SK-N-SH treated with all-trans-retinoic acid at 6 μM for 48 hours (cell line): ENCODE measurements at regions not wholly inside any gene's neighbourhood (a gene's known extent, or its start where the extent isn't known, plus 50 kb on each side); places are given as distances from the start of the nearest gene placed in this dataset.

Experiments
- ARNTL ChIP-seq: fragments of 450-650 bp; formaldehyde crosslinking; IDR thresholded peaks from 2 replicates; pipeline ENCODE4 v1.5.0; 2020; ENCODE audit warnings: low read depth, mild to moderate bottlenecking, moderate library complexity, borderline replicate concordance
- BACH2 ChIP-seq: fragments of 250-450 bp; sonication (Bioruptor Pico); IDR thresholded peaks from 2 replicates; pipeline ENCODE4 v1.9.0; 2021; ENCODE audit warnings: mild to moderate bottlenecking, borderline replicate concordance
- GLIS3 ChIP-seq: fragments of 250-450 bp; sonication (Bioruptor Pico); IDR thresholded peaks from 2 replicates; pipeline ENCODE4 v1.5.0; 2020; ENCODE audit warnings: mild to moderate bottlenecking, moderate library complexity
- RARB ChIP-seq: fragments of 250-450 bp; sonication (Bioruptor Pico); IDR thresholded peaks from 2 replicates; pipeline ENCODE4 v1.8.0; 2021; ENCODE audit warnings: mild to moderate bottlenecking, moderate library complexity
- TOX ChIP-seq: fragments of 250-450 bp; sonication (Bioruptor Pico); IDR thresholded peaks from 2 replicates; pipeline ENCODE4 v1.8.0; 2021; ENCODE audit warnings: mild to moderate bottlenecking, moderate library complexity, borderline replicate concordance
- ZC3H10 ChIP-seq: fragments of 250-450 bp; sonication (Bioruptor Pico); IDR thresholded peaks from 2 replicates; pipeline ENCODE4 v1.5.1; 2021; ENCODE audit warnings: mild to moderate bottlenecking, moderate library complexity
- ZFP3 ChIP-seq: fragments of 250-450 bp; sonication (Bioruptor Pico); IDR thresholded peaks from 2 replicates; pipeline ENCODE4 v1.5.0; 2020; ENCODE audit warnings: mild to moderate bottlenecking, moderate library complexity

DNA sequence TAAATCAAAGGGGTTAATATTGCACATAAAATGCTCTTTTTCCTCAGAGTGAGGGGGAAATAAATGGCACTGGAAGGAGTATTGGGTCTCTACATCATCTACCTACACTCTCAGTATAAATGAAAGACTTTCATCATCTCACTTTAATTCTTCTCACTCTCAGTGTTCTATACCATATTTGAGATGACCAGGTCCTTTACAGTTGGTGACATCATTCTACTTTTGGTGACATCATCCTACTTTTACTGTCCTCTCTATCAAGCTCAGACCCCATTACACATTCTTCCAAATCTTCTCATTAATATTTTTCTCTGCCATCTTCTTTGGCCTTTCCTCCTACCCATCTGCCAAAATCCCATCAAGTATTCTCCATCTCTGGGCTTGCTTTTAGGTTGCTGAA, 74.6 kb upstream of the TMEM106B start:
- TF ChIP-seq BACH2 (CRISPR knock-in tag) (no peak), ZFP3 (CRISPR knock-in tag) (no peak), ZC3H10 (no peak), GLIS3 (no peak), RARB (CRISPR knock-in tag) (no peak), TOX (CRISPR knock-in tag) (no peak), ARNTL (CRISPR knock-in tag) (no peak)
